NCI-H1694 treated with DMSO at 0.1 percent for 48 hours (cell line): ENCODE measurements at regions not wholly inside any gene's neighbourhood (a gene's known extent, or its start where the extent isn't known, plus 50 kb on each side); places are given as distances from the start of the nearest gene placed in this dataset.
"Not testable (repeated sequence)": the region's sequence is repeated elsewhere in the genome, so short reads cannot be mapped to it uniquely, and the experiment has no call there.

ENCODE experiments used
- DNase-seq: peaks from one replicate; lab custom pipeline; 2025; lab: John Stamatoyannopoulos, UW

DNA sequence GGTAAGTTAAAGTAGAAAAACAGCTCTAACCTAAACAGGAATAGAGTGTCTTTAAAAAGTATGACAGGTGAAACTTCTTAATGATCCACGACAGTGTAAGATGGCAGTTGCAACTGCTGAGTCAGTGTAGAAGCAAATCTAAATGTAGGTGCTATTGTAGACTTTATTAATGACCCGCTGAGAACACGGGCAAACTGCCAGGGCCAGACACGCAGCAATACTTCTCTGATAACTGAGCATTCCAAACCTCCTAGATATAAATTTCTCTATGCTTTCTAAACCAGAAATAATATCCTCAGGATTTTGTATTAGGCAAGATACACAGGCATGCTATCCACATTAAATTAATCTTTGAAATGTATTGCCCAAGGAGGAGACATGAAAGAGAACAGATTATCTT is 1076.4 kb downstream of the HACE1 start:
- DNase-seq = no peak

DNA sequence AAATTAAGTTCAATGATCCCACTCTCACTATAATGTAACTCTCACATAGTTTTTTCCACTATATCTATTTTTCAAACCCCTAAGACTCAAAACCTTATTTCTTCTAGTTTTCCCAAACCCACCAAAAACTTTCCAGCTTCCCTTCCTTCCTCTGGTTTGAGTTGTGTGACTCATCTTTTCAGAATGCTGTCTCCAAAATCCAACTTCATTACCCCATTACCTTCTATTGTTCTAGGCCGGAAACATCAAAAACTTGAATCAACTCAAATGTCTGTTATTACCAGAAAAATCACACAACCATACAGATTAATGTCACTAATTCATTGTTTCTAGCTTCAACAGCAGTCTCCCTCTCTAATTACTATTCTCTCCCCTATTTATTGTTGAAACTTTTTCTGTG is 1090.3 kb downstream of the HACE1 start:
- no peak for DNase-seq

DNA sequence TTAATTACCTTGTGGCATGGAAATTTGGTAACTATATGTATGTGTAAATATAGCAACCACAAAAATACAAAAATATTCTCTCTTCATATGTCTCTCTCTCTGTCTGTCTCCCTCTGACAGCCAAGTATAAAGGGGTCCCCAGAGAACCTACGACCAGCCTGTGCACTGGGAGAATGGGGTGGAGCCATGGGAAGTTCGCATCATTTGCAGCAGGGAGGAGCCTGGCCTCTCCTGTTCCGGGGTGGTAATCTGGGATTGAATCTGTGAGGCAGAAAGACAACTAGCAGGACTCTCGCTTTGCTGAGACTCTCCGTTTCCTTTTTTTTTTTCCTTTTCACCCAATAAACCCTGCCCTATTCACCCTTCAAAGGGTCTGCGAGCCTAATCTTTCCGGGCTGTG is 1109.1 kb downstream of the HACE1 start:
- DNase-seq = no peak

- DNase-seq = no peak
These were observed 1125.7 kb downstream of the HACE1 start for GRCh38 chr6:103734016-103734415.

GRCh38 chr6:103729658-103730057 is 1130.1 kb downstream of the HACE1 start:
- no peak for DNase-seq

GRCh38 chr6:103723438-103724322 is 1136.0 kb downstream of the HACE1 start:
- no peak for DNase-seq

DNA sequence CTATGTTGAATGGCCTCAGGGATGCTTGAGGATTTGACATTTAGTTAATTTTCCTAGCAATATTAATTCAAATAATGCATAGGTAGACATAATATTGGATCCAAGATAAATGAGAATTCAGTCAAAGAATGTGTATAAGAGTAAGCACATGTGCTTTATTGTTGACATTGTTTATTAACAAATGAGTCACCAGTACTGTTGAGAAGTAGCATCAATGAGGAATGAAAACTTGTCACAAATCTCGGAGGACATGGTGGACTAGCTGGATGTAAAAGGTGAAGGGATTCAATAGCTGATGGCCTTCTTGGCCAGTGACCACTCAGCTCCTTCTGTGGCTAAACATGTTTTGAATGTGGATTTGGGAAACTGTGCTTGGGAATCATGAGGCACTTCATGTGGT is 1137.0 kb downstream of the HACE1 start:
- DNase-seq = no peak

- DNase-seq = no peak
These were observed 1137.8 kb downstream of the HACE1 start for GRCh38 chr6:103721923-103722322.

DNA sequence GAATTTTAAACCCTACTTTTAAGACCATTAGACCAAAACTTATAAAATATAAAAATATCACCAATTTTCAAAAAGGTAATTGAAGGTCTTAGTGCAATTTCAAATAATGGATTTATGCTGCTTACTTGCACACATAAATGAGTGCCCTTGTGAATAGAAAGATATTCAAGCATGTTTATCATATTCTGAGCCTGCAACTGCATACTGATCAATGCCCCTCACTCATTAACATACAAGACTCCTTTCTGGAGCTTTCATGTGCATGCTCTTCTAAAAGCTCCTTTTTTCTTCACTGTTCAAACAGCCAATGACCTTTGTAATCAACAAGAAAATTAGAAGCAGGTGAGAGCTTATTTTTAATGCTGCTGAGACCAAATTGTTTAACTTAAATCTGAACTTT is 1139.3 kb downstream of the HACE1 start:
- no peak for DNase-seq

DNA sequence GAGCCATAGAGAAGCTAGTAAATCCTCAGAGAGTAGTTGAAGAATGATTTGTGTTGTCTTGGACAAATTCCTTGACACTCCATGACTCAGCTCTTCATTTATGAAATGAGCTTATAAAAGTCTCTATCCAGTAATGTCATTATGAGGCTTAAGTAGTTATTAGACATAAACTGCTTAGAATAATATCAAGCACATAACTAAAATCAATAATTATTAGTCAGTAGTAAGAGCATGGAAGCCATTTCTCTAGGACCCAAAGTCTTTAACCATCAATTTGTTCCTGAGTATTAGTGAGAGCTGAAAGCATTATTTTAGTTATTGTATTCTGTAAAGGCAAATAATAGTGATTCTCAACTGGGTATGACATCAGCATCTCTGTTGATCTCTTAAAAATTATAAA is 1140.2 kb downstream of the HACE1 start:
- DNase-seq = no peak

DNA sequence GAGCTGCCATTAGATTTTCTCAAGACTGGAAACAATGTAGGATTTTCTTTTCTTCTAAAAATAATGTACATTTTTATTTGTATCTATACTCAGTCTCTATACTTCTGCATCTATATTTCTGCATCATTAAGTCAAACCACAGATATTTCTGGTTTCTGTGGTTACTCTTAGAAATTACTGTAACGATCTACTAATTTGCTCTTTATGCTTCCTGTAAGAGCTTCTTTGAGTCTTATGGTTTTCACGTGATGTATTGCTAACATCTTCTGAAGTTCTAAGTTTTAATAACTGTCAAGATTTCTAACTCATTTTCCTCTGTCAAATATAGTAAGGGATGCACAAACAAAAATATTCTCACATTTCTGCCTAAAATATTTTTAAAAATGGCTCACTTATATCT is 1144.5 kb downstream of the HACE1 start:
- DNase-seq = no peak

DNA sequence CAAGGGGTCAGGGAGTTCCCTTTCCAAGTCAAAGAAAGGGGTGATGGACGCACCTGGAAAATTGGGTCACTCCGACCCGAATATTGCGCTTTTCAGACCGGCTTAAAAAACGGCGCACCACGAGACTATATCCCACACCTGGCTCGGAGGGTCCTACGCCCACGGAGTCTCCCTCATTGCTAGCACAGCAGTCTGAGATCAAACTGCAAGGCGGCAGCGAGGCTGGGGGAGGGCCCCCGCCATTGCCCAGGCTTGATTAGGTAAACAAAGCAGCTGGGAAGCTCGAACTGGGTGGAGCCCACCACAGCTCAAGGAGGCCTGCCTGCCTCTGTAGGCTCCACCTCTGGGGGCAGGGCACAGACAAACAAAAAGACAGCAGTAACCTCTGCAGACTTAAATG is 1150.5 kb downstream of the HACE1 start:
- not testable (repeated sequence) for DNase-seq

- no peak for DNase-seq
These were observed 1152.0 kb downstream of the HACE1 start for GRCh38 chr6:103707596-103708325.

- DNase-seq = no peak
These were observed 1160.0 kb downstream of the HACE1 start for GRCh38 chr6:103699769-103700168.

DNA sequence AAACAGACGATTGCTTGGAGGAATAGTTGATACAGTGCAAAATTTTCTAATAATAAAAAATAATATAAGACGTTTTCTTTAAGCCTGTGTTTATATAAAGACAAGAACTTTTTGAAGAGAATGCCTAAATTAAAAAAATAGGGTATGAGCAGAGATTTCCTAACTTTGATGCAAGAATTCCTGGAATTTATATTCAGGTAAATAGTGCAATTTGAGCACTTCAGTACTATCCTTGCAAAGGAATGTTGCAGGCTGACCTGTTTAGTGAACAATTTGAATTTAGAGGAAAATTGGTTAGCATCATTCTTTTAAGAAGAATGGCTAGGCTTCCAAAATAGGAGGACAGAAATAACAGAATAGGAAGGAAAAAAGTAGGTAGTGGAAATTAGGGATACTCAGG is 1172.3 kb downstream of the HACE1 start:
- DNase-seq = no peak

DNA sequence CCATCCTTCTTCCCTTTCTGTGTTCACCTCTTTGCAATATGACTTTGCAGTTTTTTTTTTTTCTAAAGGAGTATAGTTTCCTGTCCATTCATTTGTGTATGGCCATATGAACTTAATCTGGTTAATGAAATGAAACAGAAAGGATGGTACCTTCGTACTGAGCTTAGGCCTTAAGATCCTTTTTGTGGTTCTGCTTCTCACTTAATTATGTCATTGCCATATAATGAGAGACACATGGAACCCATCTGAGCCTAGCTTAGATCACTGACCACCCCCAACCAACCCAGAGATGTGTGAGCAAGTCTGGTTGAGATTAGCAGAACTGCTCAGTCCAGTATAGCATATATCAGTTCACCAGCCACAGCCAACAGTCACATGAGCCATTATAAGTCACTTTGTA is 1179.6 kb downstream of the HACE1 start:
- no peak for DNase-seq

DNA sequence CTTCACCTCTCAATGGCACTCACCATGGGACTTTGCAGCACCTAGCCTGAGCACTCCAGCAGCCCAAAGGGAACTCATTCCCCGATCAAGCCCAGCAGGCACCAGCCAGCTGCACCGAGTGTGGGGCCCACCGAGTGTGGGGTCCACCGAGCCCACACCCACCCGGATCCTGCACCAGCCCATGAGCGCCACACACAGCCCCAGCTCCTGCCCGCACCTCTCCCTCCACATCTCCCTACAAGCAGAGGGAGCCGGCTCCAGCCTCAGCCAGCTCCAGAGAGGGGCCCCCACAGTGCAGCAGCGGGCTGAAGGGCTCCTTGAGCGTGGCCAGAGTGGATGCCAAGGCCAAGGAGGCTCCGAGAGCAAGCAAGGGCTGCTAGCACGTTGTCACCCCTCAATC is 1182.4 kb downstream of the HACE1 start:
- DNase-seq = no peak

- no peak for DNase-seq
These were observed 1183.8 kb downstream of the HACE1 start for GRCh38 chr6:103675807-103676406.

DNA sequence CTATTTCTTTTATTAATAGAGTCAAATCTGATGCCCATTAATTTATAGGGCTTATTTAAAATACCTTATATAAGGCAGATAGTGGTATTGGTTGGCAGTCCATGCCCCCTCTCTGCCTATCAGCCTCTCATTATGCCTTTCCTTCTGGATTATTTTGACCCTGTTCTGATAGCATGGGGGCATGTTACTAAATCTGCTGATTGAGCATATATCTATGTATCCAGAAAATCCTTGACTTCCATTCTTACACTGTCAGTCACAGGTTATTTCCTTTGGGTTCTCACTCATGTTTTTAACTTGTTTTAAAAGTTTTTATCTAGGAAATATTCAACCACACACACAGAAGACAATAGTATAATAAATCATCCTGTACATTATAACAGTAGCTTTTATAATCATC is 1184.9 kb downstream of the HACE1 start:
- DNase-seq = no peak

- DNase-seq = no peak
These were observed 1187.5 kb downstream of the HACE1 start for GRCh38 chr6:103672169-103672568.

DNA sequence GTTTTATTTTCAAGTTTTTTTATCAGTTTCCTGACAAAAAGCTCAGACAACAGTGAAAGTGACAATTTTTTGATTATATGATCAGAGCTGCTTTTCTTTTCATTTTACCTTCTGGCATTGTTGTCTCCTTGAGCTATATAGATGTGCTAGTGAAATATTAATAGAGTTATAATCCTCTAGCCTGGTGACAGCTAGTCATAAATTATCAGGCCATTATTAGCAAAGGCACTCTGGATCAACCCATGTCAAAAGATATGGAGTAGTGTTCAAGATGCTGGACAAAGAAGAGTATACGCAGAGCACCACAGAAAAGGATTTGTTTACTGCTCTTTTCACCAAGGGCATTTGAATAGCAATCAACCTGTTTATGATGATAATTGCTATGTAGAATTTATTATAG is 1230.1 kb downstream of the HACE1 start:
- DNase-seq = no peak

- no peak for DNase-seq
These were observed 1242.1 kb downstream of the HACE1 start for GRCh38 chr6:103617642-103618041.

DNA sequence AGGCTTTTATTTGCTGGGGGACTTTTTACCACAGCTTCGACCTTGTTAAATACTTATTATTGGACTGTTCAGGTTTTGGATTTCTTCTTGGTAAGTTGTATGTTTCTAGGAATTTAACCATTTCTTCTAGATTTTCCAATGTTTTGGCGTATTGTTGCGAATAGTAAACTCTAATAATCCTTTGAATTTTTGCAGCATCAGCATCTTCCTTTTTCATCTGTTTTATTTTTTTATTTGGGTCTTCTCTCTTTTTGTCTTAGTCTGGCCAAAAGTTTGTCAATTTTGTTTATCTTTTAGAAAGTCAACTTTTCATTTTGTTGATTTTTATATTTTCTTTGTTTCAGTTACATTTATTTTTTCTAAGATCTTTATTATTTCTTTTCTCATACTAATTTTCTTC is 1272.0 kb downstream of the HACE1 start:
- no peak for DNase-seq
